ENCODE measurements at regions not wholly inside any gene's neighbourhood (a gene's known extent, or its start where the extent isn't known, plus 50 kb on each side); places are given as distances from the start of the nearest gene placed in this dataset.

DNA sequence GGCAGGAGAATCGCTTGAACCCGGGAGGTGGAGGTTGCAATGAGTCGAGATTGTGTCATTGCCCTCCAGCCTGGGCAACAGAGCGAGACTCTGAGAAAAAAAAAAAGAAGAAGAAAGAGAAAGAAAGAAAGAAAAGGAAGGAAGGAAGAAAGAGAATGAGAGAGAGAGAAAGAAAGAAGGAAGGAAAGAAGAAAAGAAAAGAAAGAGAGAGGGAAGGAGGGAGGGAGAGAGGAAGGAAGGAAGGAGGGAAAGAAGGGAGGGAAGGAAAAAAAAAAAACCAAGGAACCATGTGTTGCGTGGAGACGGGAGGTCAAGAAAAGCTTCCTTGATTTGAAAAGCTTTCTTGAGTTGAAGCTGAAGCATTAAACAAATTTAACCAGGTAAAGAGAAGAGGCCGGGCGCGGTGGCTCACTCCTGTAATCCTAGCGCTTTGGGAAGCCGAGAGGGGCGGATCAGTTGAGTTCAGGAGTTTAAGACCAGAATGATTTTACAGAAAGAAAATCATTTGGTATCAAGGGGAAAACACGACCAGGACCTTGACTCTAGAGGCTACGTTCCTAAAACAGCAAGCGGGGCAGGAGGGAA, 90.5 kb upstream of the PRSS16 start:
- TF ChIP-seq RFX5 (IDR thresholded peaks at IDR 0.05; ENCODE audit: low read depth, low read length) = no peak
- no peak for TF ChIP-seq CTCF (CRISPR knock-in tag; IDR thresholded peaks at IDR 0.05)
- TF ChIP-seq NFKBIZ (CRISPR knock-in tag; IDR thresholded peaks at IDR 0.05) = no peak
- no peak for TF ChIP-seq GABPB1 (CRISPR knock-in tag; IDR thresholded peaks at IDR 0.05)

All from HepG2 (cell line).